ENCODE measurements at regions not wholly inside any gene's neighbourhood (a gene's known extent, or its start where the extent isn't known, plus 50 kb on each side); places are given as distances from the start of the nearest gene placed in this dataset.
"Not testable (repeated sequence)": the region's sequence is repeated elsewhere in the genome, so short reads cannot be mapped to it uniquely, and the experiment has no call there.

GRCh38 chr6:58237124-58237523 lies 919.7 kb downstream of the PRIM2 start:
- DNase-seq; in situ Hi-C loops (cut with MboI; ENCODE audit: low pct_unique_long_range_greater_than_20kb, low sequenced_read_pairs): not testable (repeated sequence)

GRCh38 chr6:58238421-58238820 lies 921.0 kb downstream of the PRIM2 start:
- peak; percentile 33 for DNase-seq
- in situ Hi-C loops (cut with MboI; ENCODE audit: low pct_unique_long_range_greater_than_20kb, low sequenced_read_pairs): not testable (repeated sequence)

DNA sequence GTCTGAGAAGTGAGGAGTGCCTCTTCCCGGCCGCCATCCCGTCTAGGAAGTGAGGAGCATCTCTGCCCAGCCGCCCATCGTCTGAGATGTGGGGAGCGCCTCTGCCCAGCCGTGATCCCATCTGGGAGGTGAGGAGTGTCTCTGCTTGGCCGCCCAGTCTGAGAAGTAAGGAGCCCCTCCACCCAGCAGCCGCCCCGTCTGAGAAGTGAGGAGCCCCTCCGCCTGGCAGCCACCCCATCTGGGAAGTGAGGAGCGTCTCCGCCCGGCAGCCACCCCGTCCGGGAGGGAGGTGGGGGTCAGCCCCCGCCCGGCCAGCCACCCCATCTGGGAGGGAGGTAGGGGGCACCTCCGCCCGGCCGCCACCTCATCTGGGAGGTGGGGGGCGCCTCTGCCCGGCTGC lies 940.2 kb downstream of the PRIM2 start:
- in situ Hi-C loops (cut with MboI; ENCODE audit: low pct_unique_long_range_greater_than_20kb, low sequenced_read_pairs): not testable (repeated sequence)

DNA sequence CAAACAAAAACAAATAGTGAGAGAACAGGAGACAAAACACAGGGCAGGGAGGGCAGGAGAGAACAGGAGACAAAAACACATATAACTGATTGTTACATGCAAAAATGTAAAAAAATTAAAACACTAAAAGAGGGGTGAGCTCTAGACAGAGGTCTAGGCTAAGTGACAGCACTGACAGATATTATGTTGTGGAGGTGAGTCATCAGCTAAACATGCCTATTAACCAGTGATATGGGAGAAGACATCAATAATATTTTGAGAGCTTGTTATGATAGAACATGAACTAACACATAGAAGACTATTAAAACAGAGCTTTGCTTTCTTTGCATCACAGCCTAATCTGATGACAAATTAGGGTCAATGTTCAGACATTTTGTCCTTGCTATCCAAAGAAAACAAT lies 972.7 kb downstream of the PRIM2 start:
- no peak for DNase-seq
- in situ Hi-C loops (cut with MboI; ENCODE audit: low pct_unique_long_range_greater_than_20kb, low sequenced_read_pairs): no loop called here

More for the DNA sequence above, 940.2 kb downstream of the PRIM2 start:
- DNase-seq: not testable (repeated sequence)

DNA sequence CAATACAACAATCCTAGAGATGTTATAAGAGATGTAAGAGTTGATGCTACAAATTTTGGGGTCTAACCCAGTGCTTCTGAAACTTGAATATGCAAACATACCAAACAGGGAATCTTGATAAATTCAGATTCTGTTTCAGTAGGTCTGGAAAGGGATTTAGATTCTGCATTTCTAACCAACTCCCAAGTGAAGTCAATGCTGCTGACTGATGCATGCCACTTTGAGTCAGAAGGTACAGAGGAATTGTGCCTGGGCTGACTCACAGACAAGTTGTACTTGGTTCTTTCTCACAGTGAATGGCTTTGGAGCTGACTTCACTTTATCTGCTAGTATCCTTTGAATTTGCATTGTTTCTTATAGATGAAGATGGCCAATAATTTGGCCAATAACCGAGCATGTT lies 973.9 kb downstream of the PRIM2 start:
- in situ Hi-C loops (cut with MboI; ENCODE audit: low pct_unique_long_range_greater_than_20kb, low sequenced_read_pairs): not testable (repeated sequence)

GRCh38 chr6:58307901-58308300 lies 990.5 kb downstream of the PRIM2 start:
- in situ Hi-C loops (cut with MboI; ENCODE audit: low pct_unique_long_range_greater_than_20kb, low sequenced_read_pairs); DNase-seq: not testable (repeated sequence)

More for the DNA sequence above, 973.9 kb downstream of the PRIM2 start:
- not testable (repeated sequence) for DNase-seq

GRCh38 chr6:58332108-58332507 lies 1014.7 kb downstream of the PRIM2 start:
- DNase-seq; in situ Hi-C loops (cut with MboI; ENCODE audit: low pct_unique_long_range_greater_than_20kb, low sequenced_read_pairs): not testable (repeated sequence)

DNA sequence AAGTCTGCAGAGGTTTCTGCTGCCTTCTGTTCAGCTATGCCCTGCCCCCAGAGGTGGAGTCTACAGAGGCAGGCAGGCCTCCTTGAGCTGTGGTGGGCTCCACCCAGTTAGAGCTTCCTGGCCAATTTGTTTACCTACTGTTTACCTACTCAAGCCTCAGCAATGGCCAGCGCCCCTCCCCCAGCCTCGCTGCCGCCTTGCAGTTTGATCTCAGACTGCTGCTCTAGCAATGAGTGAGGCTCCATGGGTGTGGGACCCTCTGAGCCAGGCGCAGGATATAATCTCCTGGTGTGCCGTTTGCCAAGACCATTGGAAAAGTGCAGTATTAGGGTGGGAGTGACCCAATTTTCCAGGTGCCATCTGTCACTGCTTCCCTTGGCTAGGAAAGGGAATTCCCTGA lies 1024.9 kb downstream of the PRIM2 start:
- in situ Hi-C loops (cut with MboI; ENCODE audit: low pct_unique_long_range_greater_than_20kb, low sequenced_read_pairs): not testable (repeated sequence)

GRCh38 chr6:58347534-58347933 lies 1030.1 kb downstream of the PRIM2 start:
- DNase-seq; in situ Hi-C loops (cut with MboI; ENCODE audit: low pct_unique_long_range_greater_than_20kb, low sequenced_read_pairs): not testable (repeated sequence)

More for the DNA sequence above, 1024.9 kb downstream of the PRIM2 start:
- DNase-seq: not testable (repeated sequence)

DNA sequence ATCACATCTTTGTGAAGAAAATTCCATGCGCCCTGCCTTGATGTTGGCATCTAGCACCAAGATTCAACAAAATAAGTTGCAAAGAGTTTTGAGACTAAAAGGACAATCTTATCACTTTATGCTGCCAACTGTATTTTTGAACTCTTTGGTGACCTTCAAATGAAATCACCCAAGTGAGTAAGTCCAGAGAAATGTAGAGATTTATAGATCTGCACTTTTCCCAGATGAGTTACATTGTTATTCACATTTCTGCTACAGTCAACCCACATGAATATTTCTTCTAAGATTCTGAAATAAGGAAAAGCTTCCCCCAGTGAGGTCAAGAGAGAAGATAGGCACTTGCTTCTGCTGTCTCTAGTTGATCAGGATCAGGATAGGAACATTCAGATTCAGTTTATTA lies 1034.2 kb downstream of the PRIM2 start:
- DNase-seq; in situ Hi-C loops (cut with MboI; ENCODE audit: low pct_unique_long_range_greater_than_20kb, low sequenced_read_pairs): not testable (repeated sequence)

DNA sequence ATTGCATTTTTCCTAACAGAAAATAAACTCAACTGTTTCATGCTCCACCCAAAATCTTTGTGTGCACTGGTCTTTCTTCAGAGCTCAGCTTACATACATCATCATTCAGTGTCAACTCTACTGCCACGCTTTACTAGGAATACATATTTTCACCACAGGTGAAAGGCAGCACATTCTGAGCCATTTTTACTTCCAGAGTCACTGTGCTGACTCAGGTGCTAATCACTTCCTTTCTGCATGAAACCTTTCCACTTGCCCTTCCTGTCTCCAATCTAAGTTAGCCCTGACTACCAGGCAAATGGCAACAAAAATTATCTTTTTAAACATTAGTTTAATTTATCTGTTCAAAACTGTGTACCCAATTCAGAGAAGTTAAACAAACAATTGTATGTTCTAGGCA lies 1041.0 kb downstream of the PRIM2 start:
- DNase-seq; in situ Hi-C loops (cut with MboI; ENCODE audit: low pct_unique_long_range_greater_than_20kb, low sequenced_read_pairs): not testable (repeated sequence)

- DNase-seq; in situ Hi-C loops (cut with MboI; ENCODE audit: low pct_unique_long_range_greater_than_20kb, low sequenced_read_pairs): not testable (repeated sequence)
Observed at GRCh38 chr6:58365856-58366255, 1048.4 kb downstream of the PRIM2 start.

DNA sequence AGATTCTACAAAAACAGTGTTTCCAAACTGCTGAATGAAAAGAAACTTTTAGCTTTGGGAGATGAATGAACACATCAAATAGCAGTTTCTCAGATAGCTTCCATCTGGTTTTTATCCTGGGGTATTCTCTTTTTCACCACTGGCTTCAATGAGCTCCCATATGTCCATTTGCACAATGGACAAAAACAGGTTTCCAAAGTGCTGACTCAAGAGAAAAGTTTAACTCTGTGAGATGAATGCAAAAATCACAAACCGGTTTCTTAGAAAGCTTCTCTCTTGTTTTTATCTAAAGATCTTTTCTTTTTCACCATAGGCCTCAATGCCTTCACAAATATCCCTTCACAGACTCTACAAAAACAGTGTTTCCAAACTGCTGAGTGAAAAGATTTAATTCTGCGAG lies 1089.2 kb downstream of the PRIM2 start:
- DNase-seq; in situ Hi-C loops (cut with MboI; ENCODE audit: low pct_unique_long_range_greater_than_20kb, low sequenced_read_pairs): not testable (repeated sequence)

- in situ Hi-C loops (cut with MboI; ENCODE audit: low pct_unique_long_range_greater_than_20kb, low sequenced_read_pairs): no loop called here
- no peak for DNase-seq
Observed at GRCh38 chr6:58419321-58419720, 1101.9 kb downstream of the PRIM2 start.

All from KBM-7 (cell line).